HEK293T (cell line): ENCODE measurements at regions not wholly inside any gene's neighbourhood (a gene's known extent, or its start where the extent isn't known, plus 50 kb on each side); places are given as distances from the start of the nearest gene placed in this dataset.

Source experiments
- CTCF ChIA-PET: fragments of 350-600 bp; formaldehyde crosslinking; extraction: SDS; loops from one replicate; lab custom pipeline; 2021; ENCODE audit warnings: antibody characterized with exemption, inconsistent platforms; lab: Yijun Ruan, JAX
- POLR2A ChIA-PET: fragments of 350-600 bp; formaldehyde crosslinking; extraction: SDS; loops from one replicate; lab custom pipeline; 2020; ENCODE audit warnings: antibody characterized with exemption, inconsistent platforms; lab: Yijun Ruan, JAX
- DNase-seq: peaks from one replicate; pipeline ENCODE4 v3.0.0; 2012; ENCODE audit warnings: mixed read lengths; ENCODE audit errors: extremely low spot score
- ARNT ChIP-seq: fragments of 450-650 bp; IDR thresholded peaks from 2 replicates; pipeline ENCODE4 v1.6.1; 2017; ENCODE audit warnings: mild to moderate bottlenecking
- BHLHE40 ChIP-seq: fragments of 450-650 bp; IDR thresholded peaks from 2 replicates; pipeline ENCODE4 v1.6.1; 2016; ENCODE audit warnings: mild to moderate bottlenecking, moderate library complexity, borderline replicate concordance
- CTBP1 ChIP-seq: fragments of 450-650 bp; IDR thresholded peaks from 2 replicates; pipeline ENCODE4 v1.6.1; 2016; ENCODE audit warnings: borderline replicate concordance
- ELF4 ChIP-seq: fragments of 450-650 bp; IDR thresholded peaks from 2 replicates; pipeline ENCODE4 v1.6.1; 2017; ENCODE audit warnings: antibody characterized with exemption
- FOXA1 ChIP-seq: fragments of 450-650 bp; IDR thresholded peaks from 2 replicates; pipeline ENCODE4 v1.6.1; 2016; ENCODE audit warnings: mild to moderate bottlenecking
- FOXK2 ChIP-seq: fragments of 450-650 bp; IDR thresholded peaks from 2 replicates; pipeline ENCODE4 v1.6.1; 2016; ENCODE audit warnings: mild to moderate bottlenecking
- FOXM1 ChIP-seq: fragments of 450-650 bp; IDR thresholded peaks from 2 replicates; pipeline ENCODE4 v1.6.1; 2017; ENCODE audit warnings: mild to moderate bottlenecking, borderline replicate concordance
- HDGF ChIP-seq: fragments of 450-650 bp; IDR thresholded peaks from 2 replicates; pipeline ENCODE4 v1.6.1; 2017; ENCODE audit warnings: antibody characterized with exemption, borderline replicate concordance
- L3MBTL2 ChIP-seq: fragments of 450-650 bp; conservative IDR thresholded peaks from 2 replicates; pipeline ENCODE4 v1.6.1; 2016; ENCODE audit warnings: mild to moderate bottlenecking
- LEF1 ChIP-seq: fragments of 450-650 bp; IDR thresholded peaks from 2 replicates; pipeline ENCODE4 v1.6.1; 2017; ENCODE audit warnings: mild to moderate bottlenecking, borderline replicate concordance
- NFRKB ChIP-seq: fragments of 450-650 bp; IDR thresholded peaks from 2 replicates; pipeline ENCODE4 v1.6.1; 2016; ENCODE audit warnings: mild to moderate bottlenecking, moderate library complexity
- SP1 ChIP-seq: fragments of 450-650 bp; IDR thresholded peaks from 2 replicates; pipeline ENCODE4 v1.6.1; 2017
- SUZ12 ChIP-seq: fragments of 450-650 bp; IDR thresholded peaks from 2 replicates; pipeline ENCODE4 v1.6.1; 2016; ENCODE audit warnings: mild to moderate bottlenecking
- TARDBP ChIP-seq: fragments of 450-650 bp; IDR thresholded peaks from 2 replicates; pipeline ENCODE4 v1.6.1; 2016
- ZNF384 ChIP-seq: fragments of 450-650 bp; IDR thresholded peaks from 2 replicates; pipeline ENCODE4 v1.6.1; 2016
- TF ChIP-seq, protein P1 (sequence below): fragments of 450-650 bp; IDR thresholded peaks from 2 replicates; pipeline ENCODE4 v1.6.1; 2016

- no peak for DNase-seq
- no peak for TF ChIP-seq SP1
- TF ChIP-seq L3MBTL2: no peak
- TF ChIP-seq ARNT: no peak
- TF ChIP-seq TARDBP: no peak
- TF ChIP-seq LEF1: no peak
- TF ChIP-seq HDGF: no peak
- no peak for TF ChIP-seq CTBP1
- TF ChIP-seq FOXA1: no peak
- TF ChIP-seq, protein P1, sequence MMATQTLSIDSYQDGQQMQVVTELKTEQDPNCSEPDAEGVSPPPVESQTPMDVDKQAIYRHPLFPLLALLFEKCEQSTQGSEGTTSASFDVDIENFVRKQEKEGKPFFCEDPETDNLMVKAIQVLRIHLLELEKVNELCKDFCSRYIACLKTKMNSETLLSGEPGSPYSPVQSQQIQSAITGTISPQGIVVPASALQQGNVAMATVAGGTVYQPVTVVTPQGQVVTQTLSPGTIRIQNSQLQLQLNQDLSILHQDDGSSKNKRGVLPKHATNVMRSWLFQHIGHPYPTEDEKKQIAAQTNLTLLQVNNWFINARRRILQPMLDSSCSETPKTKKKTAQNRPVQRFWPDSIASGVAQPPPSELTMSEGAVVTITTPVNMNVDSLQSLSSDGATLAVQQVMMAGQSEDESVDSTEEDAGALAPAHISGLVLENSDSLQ: no peak
- no peak for TF ChIP-seq FOXM1
- no peak for TF ChIP-seq SUZ12
- TF ChIP-seq ZNF384: no peak
- TF ChIP-seq FOXK2: no peak
- no peak for TF ChIP-seq BHLHE40
- TF ChIP-seq NFRKB: no peak
- no peak for TF ChIP-seq ELF4
- CTCF ChIA-PET: no interaction called here
- POLR2A ChIA-PET: no interaction called here
Observed at GRCh38 chr2:129240061-129240460, 739.4 kb upstream of the RAB6C start.

DNA sequence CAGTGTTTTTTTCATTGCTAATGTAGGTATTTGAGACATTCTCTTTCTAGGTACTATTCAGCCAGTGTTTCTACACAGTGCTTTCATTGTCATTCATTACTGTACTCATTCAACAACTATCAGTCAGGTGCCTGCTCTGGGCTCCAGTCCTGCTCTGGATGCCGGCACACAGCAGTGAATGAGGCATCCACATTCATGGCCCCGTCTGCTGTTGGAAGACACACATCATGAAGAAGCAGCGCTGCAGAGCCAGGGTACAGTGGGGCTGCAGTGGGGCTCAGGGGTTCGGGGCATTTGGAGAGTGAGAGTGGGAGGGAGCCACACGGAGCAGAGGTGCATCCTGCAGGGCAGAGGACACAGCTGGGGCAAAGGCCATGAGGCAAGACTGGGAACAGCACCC, 737.2 kb upstream of the RAB6C start:
- ChIA-PET POLR2A (no interaction called here), CTCF (no interaction called here)
- TF ChIP-seq LEF1 (no peak), L3MBTL2 (no peak), NFRKB (no peak), ZNF384 (no peak), CTBP1 (no peak), ELF4 (no peak), ARNT (no peak), FOXM1 (no peak), TARDBP (no peak), HDGF (no peak), FOXK2 (no peak), FOXA1 (no peak)
- no peak for DNase-seq

DNA sequence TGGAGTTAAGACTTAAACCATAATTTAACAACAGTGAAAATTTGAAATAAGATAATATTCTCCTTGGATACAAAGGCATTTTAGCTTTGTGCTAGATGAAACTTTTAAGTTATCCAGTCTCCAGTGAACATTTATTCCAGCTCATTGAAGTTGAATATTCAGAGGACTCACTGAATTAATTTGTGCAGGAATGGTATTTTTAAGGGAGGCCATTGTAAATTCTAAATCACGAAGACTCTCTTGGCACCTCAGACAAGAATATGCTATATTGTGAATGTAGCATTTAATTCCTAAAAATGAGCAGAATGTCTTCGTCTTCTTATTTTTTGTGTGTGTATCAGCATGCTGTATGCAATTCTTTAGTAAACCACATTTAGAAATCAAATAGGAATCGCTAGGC, 731.7 kb upstream of the RAB6C start:
- no peak for TF ChIP-seq FOXA1
- TF ChIP-seq ZNF384: no peak
- no peak for TF ChIP-seq TARDBP
- TF ChIP-seq LEF1: no peak
- TF ChIP-seq SP1: no peak
- TF ChIP-seq BHLHE40: no peak
- TF ChIP-seq, protein P1: no peak
- no peak for TF ChIP-seq NFRKB
- no peak for TF ChIP-seq L3MBTL2
- TF ChIP-seq FOXK2: no peak
- no peak for TF ChIP-seq ARNT
- no peak for TF ChIP-seq FOXM1
- no peak for TF ChIP-seq ELF4
- TF ChIP-seq HDGF: no peak
- no peak for TF ChIP-seq CTBP1
- ChIA-PET CTCF (no interaction called here), POLR2A (no interaction called here)
- no peak for DNase-seq

DNA sequence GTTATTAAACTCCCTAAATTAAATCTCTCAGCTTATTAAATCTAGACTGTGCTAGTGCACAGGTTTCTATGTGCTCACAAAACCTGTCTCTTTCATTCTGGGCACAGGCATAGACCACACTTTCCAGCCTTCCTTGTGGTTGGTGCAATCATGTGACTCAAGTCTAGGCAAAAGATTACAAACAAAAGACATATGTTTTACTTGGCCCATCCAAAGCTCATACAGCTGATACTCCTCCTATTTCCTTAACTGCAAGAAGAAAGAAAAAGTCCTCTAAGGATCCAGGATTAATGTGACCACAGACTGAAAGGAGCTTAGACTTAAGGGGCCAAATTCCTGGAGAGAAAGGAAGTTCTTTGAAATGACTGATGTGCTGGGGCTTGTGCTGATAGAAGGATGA, 731.3 kb upstream of the RAB6C start:
- POLR2A ChIA-PET: no interaction called here
- no peak for DNase-seq
- no peak for TF ChIP-seq BHLHE40
- CTCF ChIA-PET: no interaction called here

- POLR2A ChIA-PET: no interaction called here
Observed at GRCh38 chr2:129252781-129253460, 726.5 kb upstream of the RAB6C start.

More at GRCh38 chr2:129252781-129253460, 726.5 kb upstream of the RAB6C start:
- no peak for DNase-seq
- no peak for TF ChIP-seq ARNT
- TF ChIP-seq TARDBP: no peak
- TF ChIP-seq FOXK2: no peak
- no peak for TF ChIP-seq HDGF
- no peak for TF ChIP-seq FOXM1
- TF ChIP-seq FOXA1: no peak
- TF ChIP-seq, protein P1: no peak
- no peak for TF ChIP-seq SP1
- TF ChIP-seq BHLHE40: no peak
- no peak for TF ChIP-seq ELF4
- TF ChIP-seq LEF1: no peak
- TF ChIP-seq ZNF384: no peak
- TF ChIP-seq L3MBTL2: no peak
- TF ChIP-seq CTBP1: no peak
- no peak for TF ChIP-seq NFRKB
- TF ChIP-seq SUZ12: no peak
- CTCF ChIA-PET: interaction anchor here (0.8 kb wide), 1 partner anchor 335 kb away, joined by 4 read pairs; no protein-coding TSS in a partner anchor
